Natural killer cell (primary cell): ENCODE measurements at regions not wholly inside any gene's neighbourhood (a gene's known extent, or its start where the extent isn't known, plus 50 kb on each side); places are given as distances from the start of the nearest gene placed in this dataset.

Experiments
- ATAC-seq, 3 donors: fragments of 150-1000 bp in 2 of 3; fragments of 200-7000 bp in 1 of 3; cut with Tn5 transposase; 1 replicate in 1 of 3; 2 replicates in 2 of 3; pipeline ENCODE4 v1.10.0; 2021; ENCODE audit warnings: mild to moderate bottlenecking in 2 of 3, moderate library complexity in 2 of 3
- DNase-seq, 2 donors: peaks; one replicate each; pipeline versions ENCODE4 v3.0.0 to v3.0.0-alpha.2; 2013 to 2021; ENCODE audit warnings: mixed read lengths in 1 of 2
- H3K27ac ChIP-seq: one replicate; pipeline ENCODE4 v1.5.1; 2013; ENCODE audit warnings: mild to moderate bottlenecking, low read length
- H3K27me3 ChIP-seq: one replicate; pipeline ENCODE4 v1.6.1; 2013; ENCODE audit warnings: low read length; ENCODE audit not compliant: control insufficient read depth, insufficient read depth
- H3K36me3 ChIP-seq: one replicate; pipeline ENCODE4 v1.6.1; 2013; ENCODE audit warnings: low read length; ENCODE audit not compliant: control insufficient read depth, insufficient read depth
- H3K4me1 ChIP-seq: one replicate; pipeline ENCODE4 v1.6.1; 2013; ENCODE audit warnings: low read length; ENCODE audit not compliant: control insufficient read depth, insufficient read depth
- H3K4me3 ChIP-seq: one replicate; pipeline ENCODE4 v1.5.1; 2013; ENCODE audit warnings: low read length
- H3K9me3 ChIP-seq: one replicate; pipeline ENCODE4 v1.6.1; 2013; ENCODE audit warnings: low read length; ENCODE audit not compliant: control insufficient read depth, insufficient read depth
- H3K27ac Mint-ChIP-seq, 2 donors: one replicate each; pipeline ENCODE4 v1.8.0; 2022; ENCODE audit warnings: mild to moderate bottlenecking in 2 of 2, mixed read lengths in 2 of 2, moderate library complexity in 1 of 2
- H3K27me3 Mint-ChIP-seq, 2 donors: one replicate each; pipeline ENCODE4 v1.8.0; 2022; ENCODE audit warnings: low read depth in 2 of 2, mixed read lengths in 2 of 2
- H3K36me3 Mint-ChIP-seq: one replicate; pipeline ENCODE4 v1.8.0; 2022; ENCODE audit warnings: mixed read lengths
- H3K4me1 Mint-ChIP-seq, 2 donors: one replicate each; pipeline ENCODE4 v1.8.0; 2022; ENCODE audit warnings: mixed read lengths in 2 of 2
- H3K4me3 Mint-ChIP-seq: one replicate; pipeline ENCODE4 v1.8.0; 2022; ENCODE audit warnings: mild to moderate bottlenecking, moderate library complexity, mixed read lengths
- H3K9me3 Mint-ChIP-seq, 2 donors: one replicate each; pipeline ENCODE4 v1.8.0; 2022; ENCODE audit warnings: mixed read lengths in 2 of 2
- WGBS: methylation state at CpG from one replicate; pipeline ENCODE4 v1.1.7; 2013; ENCODE audit warnings: missing lambda C conversion rate; ENCODE audit not compliant: insufficient coverage; 5-methylcytosine and 5-hydroxymethylcytosine counted together
- intact Hi-C: fragments of 100-400 bp; cut with micrococcal nuclease; formaldehyde crosslinking; loops from one replicate; pipeline ENCODE4 v1.14.2; 2022
- TF ChIP-seq, protein P1 (sequence below): fragments of 200-600 bp; IDR thresholded peaks from one replicate; pipeline ENCODE4 v1.8.0; 2022; ENCODE audit warnings: antibody characterized with exemption

DNA sequence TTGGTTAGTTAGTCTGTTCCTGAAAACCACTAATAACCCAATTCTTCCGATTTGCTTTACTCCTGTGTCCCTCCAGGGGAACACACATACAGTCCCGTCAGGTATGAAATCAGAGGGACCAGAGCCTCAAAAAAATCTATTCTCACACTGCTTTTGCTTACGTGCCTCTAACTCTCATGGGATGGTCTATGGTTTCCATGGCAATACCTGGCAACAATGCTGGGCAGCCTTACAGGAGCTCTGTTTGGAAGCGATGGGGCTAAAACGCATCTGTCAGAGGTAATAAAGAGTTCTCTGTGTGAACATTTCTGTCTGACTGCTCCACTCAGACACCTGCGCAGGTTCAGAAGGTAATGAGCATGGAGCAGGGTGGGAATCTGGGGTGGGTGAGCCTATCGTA, 376.2 kb downstream of the GXYLT1 start:
- Histone ChIP-seq H3K36me3 (no peaks in the 10 kb centered on the region), H3K27me3 (no peaks in the 10 kb centered on the region), H3K9me3 (no peaks in the 10 kb centered on the region), H3K4me1 (no peaks in the 10 kb centered on the region), H3K27ac (no peak overlapping the region), H3K4me3 (no peak overlapping the region)
- H3K36me3 Mint-ChIP-seq: no peaks in the 10 kb centered on the region
- DNase-seq (no peak), ATAC-seq (no peak)
- intact Hi-C loops: no loop called here
- TF ChIP-seq, protein P1, sequence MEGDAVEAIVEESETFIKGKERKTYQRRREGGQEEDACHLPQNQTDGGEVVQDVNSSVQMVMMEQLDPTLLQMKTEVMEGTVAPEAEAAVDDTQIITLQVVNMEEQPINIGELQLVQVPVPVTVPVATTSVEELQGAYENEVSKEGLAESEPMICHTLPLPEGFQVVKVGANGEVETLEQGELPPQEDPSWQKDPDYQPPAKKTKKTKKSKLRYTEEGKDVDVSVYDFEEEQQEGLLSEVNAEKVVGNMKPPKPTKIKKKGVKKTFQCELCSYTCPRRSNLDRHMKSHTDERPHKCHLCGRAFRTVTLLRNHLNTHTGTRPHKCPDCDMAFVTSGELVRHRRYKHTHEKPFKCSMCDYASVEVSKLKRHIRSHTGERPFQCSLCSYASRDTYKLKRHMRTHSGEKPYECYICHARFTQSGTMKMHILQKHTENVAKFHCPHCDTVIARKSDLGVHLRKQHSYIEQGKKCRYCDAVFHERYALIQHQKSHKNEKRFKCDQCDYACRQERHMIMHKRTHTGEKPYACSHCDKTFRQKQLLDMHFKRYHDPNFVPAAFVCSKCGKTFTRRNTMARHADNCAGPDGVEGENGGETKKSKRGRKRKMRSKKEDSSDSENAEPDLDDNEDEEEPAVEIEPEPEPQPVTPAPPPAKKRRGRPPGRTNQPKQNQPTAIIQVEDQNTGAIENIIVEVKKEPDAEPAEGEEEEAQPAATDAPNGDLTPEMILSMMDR: no peak
- H3K4me1 Mint-ChIP-seq: no peaks in the 10 kb centered on the region
- peaks cover 0 to 4% of the 10 kb centered on the region in 2 donors for H3K9me3 Mint-ChIP-seq
- no peak overlapping the region for H3K4me3 Mint-ChIP-seq
- H3K27ac Mint-ChIP-seq: no peak overlapping the region
- 92% methylated on average over 7 of the region's 7 CpGs for WGBS
- no peaks in the 10 kb centered on the region for H3K27me3 Mint-ChIP-seq

DNA sequence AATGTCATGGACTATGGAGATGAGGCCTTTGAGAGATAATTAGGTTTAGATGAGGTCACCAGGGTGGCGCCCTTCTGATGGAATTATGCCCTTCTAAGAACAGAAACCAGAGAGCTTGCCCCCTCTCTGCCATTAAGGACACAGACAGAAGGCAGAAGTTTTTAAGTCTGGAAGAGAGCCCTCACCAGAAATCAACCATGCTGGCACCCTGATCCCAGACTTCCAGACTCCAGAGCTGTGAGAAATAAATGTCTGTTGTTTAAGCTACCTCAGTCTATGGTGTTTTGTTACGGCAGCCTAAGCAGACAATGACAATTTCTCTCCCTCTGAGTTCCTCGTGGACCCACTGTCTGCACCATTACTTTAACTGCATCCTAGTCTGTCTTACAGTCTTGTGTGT, 382.0 kb downstream of the GXYLT1 start:
- no peak overlapping the region for H3K4me3 ChIP-seq
- ATAC-seq (no peak), DNase-seq (no peak)
- no peak overlapping the region for H3K4me3 Mint-ChIP-seq
- no peaks in the 10 kb centered on the region for H3K4me1 Mint-ChIP-seq
- H3K9me3 ChIP-seq: no peaks in the 10 kb centered on the region
- no peaks in the 10 kb centered on the region for H3K36me3 ChIP-seq
- TF ChIP-seq, protein P1: no peak
- no peaks in the 10 kb centered on the region for H3K27me3 Mint-ChIP-seq
- H3K27ac Mint-ChIP-seq: no peak overlapping the region
- intact Hi-C loops: no loop called here
- no peaks in the 10 kb centered on the region for H3K4me1 ChIP-seq
- H3K36me3 Mint-ChIP-seq: no peaks in the 10 kb centered on the region
- peaks cover 4 to 7% of the 10 kb centered on the region in 2 donors for H3K9me3 Mint-ChIP-seq
- H3K27ac ChIP-seq: no peak overlapping the region
- no peaks in the 10 kb centered on the region for H3K27me3 ChIP-seq
- 100% methylated on average over 2 of the region's 3 CpGs for WGBS

DNA sequence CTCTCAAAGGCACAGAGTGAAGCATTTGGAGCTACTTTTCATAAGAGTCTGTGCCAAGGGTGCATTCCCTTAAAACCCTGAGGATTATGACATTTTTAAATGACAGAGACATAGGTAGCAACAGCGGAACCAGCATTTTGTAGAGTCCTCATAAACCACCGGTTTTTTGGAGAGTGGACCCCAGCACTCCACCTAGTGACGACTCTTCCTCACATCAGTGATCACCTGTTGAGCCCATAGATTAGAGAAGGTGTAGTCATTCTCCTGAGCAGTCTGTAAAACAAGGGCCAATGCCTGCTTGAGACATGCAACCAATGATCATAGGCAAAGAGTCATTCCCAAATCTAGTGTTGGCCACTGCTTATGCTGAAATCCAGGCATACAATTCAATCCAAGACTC, 399.1 kb downstream of the GXYLT1 start:
- 96% methylated on average over 2 of the region's 3 CpGs for WGBS
- no peaks in the 10 kb centered on the region for H3K36me3 Mint-ChIP-seq
- peaks cover 2% of the 10 kb centered on the region in 2 donors for H3K9me3 Mint-ChIP-seq

DNA sequence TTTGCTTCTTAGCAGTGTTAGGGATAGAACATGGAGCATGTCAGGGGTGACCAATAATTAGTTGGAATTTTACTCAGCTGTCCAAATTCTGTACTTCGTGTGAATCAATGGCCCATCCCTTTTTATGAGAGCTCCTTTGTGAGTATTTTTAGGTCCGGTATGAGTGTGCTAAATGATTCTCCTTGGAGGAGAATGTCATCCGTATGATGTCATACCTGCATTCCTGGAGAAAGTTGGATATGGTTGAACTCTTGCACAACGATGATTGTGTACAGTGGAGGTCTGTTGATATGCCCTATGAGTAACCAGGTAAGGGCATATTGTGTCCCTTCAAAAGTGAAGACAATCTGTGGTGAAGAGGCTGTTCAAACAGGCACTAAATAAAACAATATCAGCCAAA, 400.8 kb downstream of the GXYLT1 start:
- Mint-ChIP-seq H3K4me3 (no peak overlapping the region), H3K4me1 (no peaks in the 10 kb centered on the region), H3K9me3 (peaks cover 0 to 2% of the 10 kb centered on the region in 2 donors), H3K27ac (no peak overlapping the region), H3K36me3 (no peaks in the 10 kb centered on the region), H3K27me3 (no peaks in the 10 kb centered on the region)
- no peak for ATAC-seq
- Histone ChIP-seq H3K9me3 (no peaks in the 10 kb centered on the region), H3K4me3 (no peak overlapping the region), H3K27me3 (no peaks in the 10 kb centered on the region), H3K27ac (no peak overlapping the region), H3K36me3 (no peaks in the 10 kb centered on the region), H3K4me1 (no peaks in the 10 kb centered on the region)
- DNase-seq: no peak
- TF ChIP-seq, protein P1: no peak
- 89% methylated on average over 4 of the region's 4 CpGs for WGBS
- intact Hi-C loops: no loop called here

More for the DNA sequence above, 399.1 kb downstream of the GXYLT1 start:
- DNase-seq: no peak
- Mint-ChIP-seq H3K27ac (no peak overlapping the region), H3K4me3 (no peak overlapping the region), H3K27me3 (no peaks in the 10 kb centered on the region), H3K4me1 (no peaks in the 10 kb centered on the region)
- H3K4me1 ChIP-seq: no peaks in the 10 kb centered on the region
- H3K27me3 ChIP-seq: no peaks in the 10 kb centered on the region
- no peaks in the 10 kb centered on the region for H3K36me3 ChIP-seq
- no peak overlapping the region for H3K4me3 ChIP-seq
- ATAC-seq: no peak
- peaks cover 3% of the 10 kb centered on the region for H3K9me3 ChIP-seq
- H3K27ac ChIP-seq: no peak overlapping the region
- intact Hi-C loops: no loop called here
- TF ChIP-seq, protein P1: no peak
